CD4-positive, alpha-beta memory T cell (primary cell): ENCODE measurements at regions not wholly inside any gene's neighbourhood (a gene's known extent, or its start where the extent isn't known, plus 50 kb on each side); places are given as distances from the start of the nearest gene placed in this dataset.
A peak's percentile ranks its signal among the peaks of the same experiment; 100 is the strongest.
"Not testable (repeated sequence)": the region's sequence is repeated elsewhere in the genome, so short reads cannot be mapped to it uniquely, and the experiment has no call there.

Source experiments
- CTCF ChIA-PET: fragments of 350-600 bp; sonication (Branson Sonifier 250); formaldehyde crosslinking; loops from one replicate; lab custom pipeline; 2021; ENCODE audit warnings: inconsistent platforms; ENCODE audit not compliant: partially characterized antibody; lab: Charles Lee
- POLR2A ChIA-PET: fragments of 350-600 bp; sonication (Branson Sonifier 250); formaldehyde crosslinking; loops from one replicate; lab custom pipeline; 2021; ENCODE audit not compliant: partially characterized antibody; lab: Charles Lee
- DNase-seq, 5 donors: peaks; one replicate each; pipeline versions ENCODE4 v3.0.0 to v3.0.0-alpha.2; 2020 to 2022; ENCODE audit warnings: mixed read lengths in 1 of 5
- H3K27ac ChIP-seq: one replicate; pipeline ENCODE4 v1.7.0; 2013; ENCODE audit warnings: low read depth, low read length
- H3K27me3 ChIP-seq: 2 replicates; pipeline ENCODE4 v1.7.0; 2013; ENCODE audit warnings: mild to moderate bottlenecking, low read length, moderate library complexity; ENCODE audit not compliant: insufficient read depth
- H3K36me3 ChIP-seq: 2 replicates; pipeline ENCODE4 v1.7.0; 2013; ENCODE audit warnings: mild to moderate bottlenecking, low read length, moderate library complexity; ENCODE audit not compliant: insufficient read depth
- H3K4me1 ChIP-seq: 2 replicates; pipeline ENCODE4 v1.7.0; 2013; ENCODE audit warnings: mild to moderate bottlenecking, low read length, moderate library complexity; ENCODE audit not compliant: insufficient read depth
- H3K4me3 ChIP-seq, 2 donors: one replicate each; pipeline ENCODE4 v1.7.0; 2013; ENCODE audit warnings: low read length in 2 of 2, mild to moderate bottlenecking in 1 of 2
- H3K9me3 ChIP-seq, 2 donors: one replicate each; pipeline ENCODE4 v1.7.0; 2013; ENCODE audit warnings: low read length in 2 of 2, control low read depth in 1 of 2; ENCODE audit not compliant: control insufficient read depth in 1 of 2
- H3K27ac Mint-ChIP-seq, 7 donors: one replicate each; pipeline ENCODE4 v1.8.0; 2020 to 2021; ENCODE audit warnings: mixed read lengths in 7 of 7, mild to moderate bottlenecking in 6 of 7, inconsistent platforms in 3 of 7, moderate library complexity in 3 of 7
- H3K27me3 Mint-ChIP-seq, 2 donors: one replicate each; pipeline ENCODE4 v1.8.0; 2020 to 2021; ENCODE audit warnings: mixed read lengths in 2 of 2
- H3K36me3 Mint-ChIP-seq, 2 donors: one replicate each; pipeline ENCODE4 v1.8.0; 2020 to 2021; ENCODE audit warnings: mixed read lengths in 2 of 2, inconsistent platforms in 1 of 2, mild to moderate bottlenecking in 1 of 2
- H3K4me1 Mint-ChIP-seq, 4 donors: one replicate each; pipeline ENCODE4 v1.8.0; 2020 to 2021; ENCODE audit warnings: mixed read lengths in 4 of 4, mild to moderate bottlenecking in 1 of 4
- H3K4me3 Mint-ChIP-seq, 8 donors: one replicate each; pipeline ENCODE4 v1.8.0; 2020 to 2021; ENCODE audit warnings: mixed read lengths in 8 of 8, mild to moderate bottlenecking in 7 of 8, moderate library complexity in 6 of 8, inconsistent platforms in 3 of 8
- H3K9me3 Mint-ChIP-seq, 8 donors: one replicate each; pipeline ENCODE4 v1.8.0; 2020 to 2021; ENCODE audit warnings: mixed read lengths in 8 of 8, mild to moderate bottlenecking in 5 of 8, inconsistent platforms in 3 of 8, moderate library complexity in 1 of 8
- intact Hi-C: fragments of 100-400 bp; cut with micrococcal nuclease; formaldehyde crosslinking; loops from one replicate; pipeline ENCODE4 v1.15.1; 2023

- no peak overlapping the region for H3K4me3 ChIP-seq
- no peaks in the 10 kb centered on the region for H3K4me1 Mint-ChIP-seq
- POLR2A ChIA-PET: no interaction called here
Measured at GRCh38 chr3:144743225-144743668, 771.6 kb downstream of the DIPK2A start.

GRCh38 chr3:144744473-144744872 lies 772.9 kb downstream of the DIPK2A start:
- H3K36me3 Mint-ChIP-seq: no peaks in the 10 kb centered on the region
- no peaks in the 10 kb centered on the region for H3K27me3 ChIP-seq
- peaks cover 0 to 6% (median 0%) of the 10 kb centered on the region in 8 donors for H3K9me3 Mint-ChIP-seq
- no peaks in the 10 kb centered on the region for H3K27me3 Mint-ChIP-seq
- intact Hi-C loops: no loop called here
- H3K9me3 ChIP-seq: no peaks in the 10 kb centered on the region
- H3K27ac ChIP-seq: no peak overlapping the region
- H3K4me1 ChIP-seq: no peaks in the 10 kb centered on the region
- POLR2A ChIA-PET: no interaction called here
- H3K36me3 ChIP-seq: no peaks in the 10 kb centered on the region
- H3K4me1 Mint-ChIP-seq: no peaks in the 10 kb centered on the region
- no peak overlapping the region for H3K4me3 Mint-ChIP-seq
- no peak overlapping the region for H3K4me3 ChIP-seq
- CTCF ChIA-PET: no interaction called here
- no peak overlapping the region for H3K27ac Mint-ChIP-seq
- no peak for DNase-seq

More at GRCh38 chr3:144743225-144743668, 771.6 kb downstream of the DIPK2A start:
- Histone ChIP-seq H3K27ac (no peak overlapping the region), H3K27me3 (no peaks in the 10 kb centered on the region), H3K9me3 (no peaks in the 10 kb centered on the region), H3K4me1 (no peaks in the 10 kb centered on the region), H3K36me3 (no peaks in the 10 kb centered on the region)
- intact Hi-C loops: no loop called here
- no peak for DNase-seq
- CTCF ChIA-PET: no interaction called here
- Mint-ChIP-seq H3K27me3 (no peaks in the 10 kb centered on the region), H3K4me3 (no peak overlapping the region), H3K27ac (no peak overlapping the region), H3K9me3 (peaks cover 0 to 6% (median 0%) of the 10 kb centered on the region in 8 donors), H3K36me3 (no peaks in the 10 kb centered on the region)

- no peaks in the 10 kb centered on the region for H3K4me1 ChIP-seq
- H3K27ac ChIP-seq: no peak overlapping the region
- no peak overlapping the region for H3K27ac Mint-ChIP-seq
- no peaks in the 10 kb centered on the region for H3K27me3 Mint-ChIP-seq
- peaks cover 0 to 8% (median 2%) of the 10 kb centered on the region in 8 donors for H3K9me3 Mint-ChIP-seq
- no peaks in the 10 kb centered on the region for H3K36me3 ChIP-seq
- no peak overlapping the region for H3K4me3 ChIP-seq
- no peak for DNase-seq
- H3K9me3 ChIP-seq: no peaks in the 10 kb centered on the region
- H3K36me3 Mint-ChIP-seq: no peaks in the 10 kb centered on the region
- no peak overlapping the region for H3K4me3 Mint-ChIP-seq
- no peaks in the 10 kb centered on the region for H3K27me3 ChIP-seq
- ChIA-PET CTCF (no interaction called here), POLR2A (interaction anchor here (1.1 kb wide), 1 partner anchor 10 kb away, joined by 3 read pairs; no protein-coding TSS in a partner anchor)
- intact Hi-C loops: no loop called here
- no peaks in the 10 kb centered on the region for H3K4me1 Mint-ChIP-seq
Measured at GRCh38 chr3:144746631-144747030, 775.0 kb downstream of the DIPK2A start.

- H3K27me3 ChIP-seq, H3K27me3 Mint-ChIP-seq, H3K4me1 Mint-ChIP-seq, H3K4me1 ChIP-seq, H3K9me3 ChIP-seq, H3K9me3 Mint-ChIP-seq, CTCF ChIA-PET, H3K36me3 Mint-ChIP-seq, intact Hi-C loops, POLR2A ChIA-PET, H3K4me3 ChIP-seq, H3K27ac Mint-ChIP-seq, H3K36me3 ChIP-seq, H3K4me3 Mint-ChIP-seq, H3K27ac ChIP-seq: not testable (repeated sequence)
- DNase-seq: peak in 1 of 5 donors; percentile 19
Measured at GRCh38 chr3:144749536-144750253, 778.1 kb downstream of the DIPK2A start.

- ChIA-PET POLR2A (no interaction called here), CTCF (no interaction called here)
- DNase-seq: no peak
- no peaks in the 10 kb centered on the region for H3K36me3 ChIP-seq
- H3K4me3 ChIP-seq: no peak overlapping the region
- H3K4me1 Mint-ChIP-seq: no peaks in the 10 kb centered on the region
- H3K27me3 ChIP-seq: no peaks in the 10 kb centered on the region
- peaks cover 0 to 11% (median 1%) of the 10 kb centered on the region in 8 donors for H3K9me3 Mint-ChIP-seq
- no peaks in the 10 kb centered on the region for H3K4me1 ChIP-seq
- H3K9me3 ChIP-seq: no peaks in the 10 kb centered on the region
- no peaks in the 10 kb centered on the region for H3K27me3 Mint-ChIP-seq
- no peaks in the 10 kb centered on the region for H3K36me3 Mint-ChIP-seq
- H3K27ac ChIP-seq: no peak overlapping the region
- intact Hi-C loops: no loop called here
- H3K27ac Mint-ChIP-seq: no peak overlapping the region
- H3K4me3 Mint-ChIP-seq: no peak overlapping the region
Measured at GRCh38 chr3:144754076-144754783, 782.6 kb downstream of the DIPK2A start.

- no peak overlapping the region for H3K27ac ChIP-seq
- Mint-ChIP-seq H3K36me3 (no peaks in the 10 kb centered on the region), H3K4me1 (no peaks in the 10 kb centered on the region), H3K27ac (no peak overlapping the region), H3K4me3 (no peak overlapping the region), H3K27me3 (no peaks in the 10 kb centered on the region), H3K9me3 (peaks cover 0 to 4% (median 0%) of the 10 kb centered on the region in 8 donors)
- H3K4me1 ChIP-seq: no peaks in the 10 kb centered on the region
- DNase-seq: no peak
- ChIA-PET POLR2A (no interaction called here), CTCF (no interaction called here)
- no peak overlapping the region for H3K4me3 ChIP-seq
- no peaks in the 10 kb centered on the region for H3K27me3 ChIP-seq
- no peaks in the 10 kb centered on the region for H3K9me3 ChIP-seq
- intact Hi-C loops: no loop called here
- no peaks in the 10 kb centered on the region for H3K36me3 ChIP-seq
Measured at GRCh38 chr3:144756704-144757440, 785.2 kb downstream of the DIPK2A start.

- no peaks in the 10 kb centered on the region for H3K4me1 ChIP-seq
- H3K9me3 ChIP-seq: no peaks in the 10 kb centered on the region
- no peak for DNase-seq
- ChIA-PET CTCF (no interaction called here), POLR2A (no interaction called here)
- H3K4me1 Mint-ChIP-seq: no peaks in the 10 kb centered on the region
- H3K27me3 ChIP-seq: no peaks in the 10 kb centered on the region
- H3K9me3 Mint-ChIP-seq: peaks cover 0 to 2% (median 0%) of the 10 kb centered on the region in 8 donors
- H3K27ac Mint-ChIP-seq: no peak overlapping the region
- H3K27me3 Mint-ChIP-seq: peaks cover 0 to 2% of the 10 kb centered on the region in 2 donors
- intact Hi-C loops: no loop called here
- no peaks in the 10 kb centered on the region for H3K36me3 ChIP-seq
- no peaks in the 10 kb centered on the region for H3K36me3 Mint-ChIP-seq
- no peak overlapping the region for H3K4me3 ChIP-seq
- no peak overlapping the region for H3K4me3 Mint-ChIP-seq
- no peak overlapping the region for H3K27ac ChIP-seq
Measured at GRCh38 chr3:144760831-144761230, 789.2 kb downstream of the DIPK2A start.
